ENCODE measurements at regions not wholly inside any gene's neighbourhood (a gene's known extent, or its start where the extent isn't known, plus 50 kb on each side); places are given as distances from the start of the nearest gene placed in this dataset.

- TF ChIP-seq CTCF (IDR thresholded peaks at IDR 0.05; ENCODE audit: control extremely low read depth in 1 of 3, insufficient read depth in 1 of 3, low read depth in 1 of 3, low read length in 3 of 3) (no peak), GTF2F1 (IDR thresholded peaks at IDR 0.05; ENCODE audit: borderline replicate concordance, low read depth, low read length) (no peak), TCF12 (IDR thresholded peaks at IDR 0.05; ENCODE audit: low read depth, low read length) (no peak), CBX8 (IDR thresholded peaks at IDR 0.05; ENCODE audit: borderline replicate concordance, low read depth, low read length) (no peak), POLR2A (IDR thresholded peaks at IDR 0.05; ENCODE audit: control extremely low read depth in 1 of 2, low read depth in 2 of 2, low read length in 2 of 2) (no peak), USF2 (IDR thresholded peaks at IDR 0.05; ENCODE audit: low read length) (no peak), CHD2 (IDR thresholded peaks at IDR 0.05; ENCODE audit: low read length) (no peak), SUZ12 (IDR thresholded peaks at IDR 0.05; ENCODE audit: low read length) (no peak), ZNF274 (IDR thresholded peaks at IDR 0.05; ENCODE audit: borderline replicate concordance, extremely low read depth, low read length) (no peak), EZH2 (IDR thresholded peaks at IDR 0.05; ENCODE audit: low read depth, low read length, severe bottlenecking) (no peak)
Observed at GRCh38 chr2:57448816-57449215, 597.8 kb upstream of the VRK2 start.

All from H1 (cell line).